ENCODE measurements at regions not wholly inside any gene's neighbourhood (a gene's known extent, or its start where the extent isn't known, plus 50 kb on each side); places are given as distances from the start of the nearest gene placed in this dataset.

DNA sequence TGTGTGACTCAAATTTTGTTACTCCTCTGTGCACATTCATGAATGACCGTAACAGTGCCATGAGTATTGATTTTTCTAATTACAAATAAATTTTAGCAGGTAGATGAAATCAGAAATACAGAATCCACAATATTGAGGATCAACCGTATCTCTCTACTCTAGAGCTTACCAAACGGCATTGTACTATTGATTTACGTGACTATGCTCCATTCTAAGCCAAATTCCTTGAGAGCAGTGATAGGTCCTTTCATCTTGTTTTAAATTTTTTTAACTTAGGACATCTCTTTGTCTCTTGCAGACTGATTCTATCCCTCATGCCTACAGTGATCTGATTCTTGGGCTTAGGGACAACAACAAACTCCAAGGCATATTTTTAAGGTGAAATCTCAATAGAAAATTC, 172.3 kb upstream of the C1QTNF7 start:
- in situ Hi-C loops (cut with MboI; ENCODE audit: low sequenced_read_pairs) = no loop called here

DNA sequence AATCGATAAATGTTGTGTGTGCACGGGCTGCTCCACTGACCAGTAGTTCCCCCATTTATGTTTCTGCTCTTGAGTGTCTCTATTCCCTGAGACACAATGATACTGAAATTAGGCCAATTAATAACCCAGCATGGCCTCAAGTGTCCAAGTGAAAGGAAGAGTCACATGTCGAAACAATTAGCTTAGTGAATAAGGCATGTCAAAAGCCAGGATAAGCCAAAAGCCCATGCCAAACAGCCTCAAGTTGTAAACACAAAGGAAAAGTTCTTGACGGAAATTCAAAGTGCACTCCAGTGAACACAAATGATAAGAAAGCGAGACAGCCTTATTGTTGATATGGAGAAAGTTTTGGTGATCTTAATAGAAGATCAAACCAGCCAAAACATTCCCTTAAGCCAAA, 167.1 kb upstream of the C1QTNF7 start:
- in situ Hi-C loops (cut with MboI; ENCODE audit: low sequenced_read_pairs) = no loop called here

GRCh38 chr4:15262396-15262795, 165.4 kb upstream of the C1QTNF7 start:
- in situ Hi-C loops (cut with MboI; ENCODE audit: low sequenced_read_pairs) = no loop called here

GRCh38 chr4:15270201-15270600, 157.6 kb upstream of the C1QTNF7 start:
- in situ Hi-C loops (cut with MboI; ENCODE audit: low sequenced_read_pairs) = no loop called here

DNA sequence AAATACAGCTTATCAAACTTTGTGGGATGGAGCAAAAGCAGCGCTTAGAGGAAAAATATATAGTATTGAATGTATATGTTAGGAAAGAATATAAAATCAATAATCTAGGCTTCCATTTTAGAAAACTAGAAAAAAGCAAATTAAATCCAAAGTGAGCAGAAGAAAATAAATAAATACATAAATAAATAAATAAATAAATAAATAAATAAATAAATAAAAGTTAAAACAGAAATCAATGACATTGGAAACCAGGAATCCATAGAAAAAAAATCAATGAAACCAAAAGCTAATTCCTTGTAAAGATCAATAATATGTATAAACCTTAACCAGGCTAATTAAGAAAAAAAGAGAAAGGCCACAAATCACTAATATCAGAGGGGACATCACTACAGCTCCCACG, 141.8 kb upstream of the C1QTNF7 start:
- in situ Hi-C loops (cut with MboI; ENCODE audit: low sequenced_read_pairs) = no loop called here

- in situ Hi-C loops (cut with MboI; ENCODE audit: low sequenced_read_pairs) = no loop called here
Measured at GRCh38 chr4:15291122-15291521, 136.7 kb upstream of the C1QTNF7 start.

- in situ Hi-C loops (cut with MboI; ENCODE audit: low sequenced_read_pairs) = no loop called here
Measured at GRCh38 chr4:15293711-15294110, 134.1 kb upstream of the C1QTNF7 start.

GRCh38 chr4:15294202-15294601, 133.6 kb upstream of the C1QTNF7 start:
- in situ Hi-C loops (cut with MboI; ENCODE audit: low sequenced_read_pairs) = no loop called here

DNA sequence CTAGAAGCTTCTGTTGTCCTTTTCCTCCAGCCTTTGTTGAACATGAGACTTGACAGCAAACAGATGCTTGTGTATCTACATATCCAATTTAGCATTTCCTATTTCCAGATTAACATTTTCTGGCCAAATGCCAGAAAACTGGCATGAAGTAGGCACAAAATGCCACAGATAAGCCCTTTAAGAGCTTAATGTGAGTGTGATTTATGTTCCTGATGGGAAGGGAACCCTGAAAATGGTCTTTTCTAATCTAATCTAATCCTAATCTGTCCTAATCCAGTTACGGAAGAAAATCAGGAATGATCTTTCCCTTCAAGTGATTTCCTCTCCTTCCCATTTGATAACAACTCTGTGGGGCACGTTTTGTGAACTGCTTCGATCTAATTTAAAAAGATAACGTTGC, 133.0 kb upstream of the C1QTNF7 start:
- in situ Hi-C loops (cut with MboI; ENCODE audit: low sequenced_read_pairs) = no loop called here

- in situ Hi-C loops (cut with MboI; ENCODE audit: low sequenced_read_pairs) = no loop called here
Measured at GRCh38 chr4:15295421-15296162, 132.2 kb upstream of the C1QTNF7 start.

- in situ Hi-C loops (cut with MboI; ENCODE audit: low sequenced_read_pairs) = no loop called here
Measured at GRCh38 chr4:15297344-15297743, 130.5 kb upstream of the C1QTNF7 start.

GRCh38 chr4:15299627-15300026, 128.2 kb upstream of the C1QTNF7 start:
- in situ Hi-C loops (cut with MboI; ENCODE audit: low sequenced_read_pairs) = no loop called here

GRCh38 chr4:15303052-15303641, 124.7 kb upstream of the C1QTNF7 start:
- in situ Hi-C loops (cut with MboI; ENCODE audit: low sequenced_read_pairs) = no loop called here

DNA sequence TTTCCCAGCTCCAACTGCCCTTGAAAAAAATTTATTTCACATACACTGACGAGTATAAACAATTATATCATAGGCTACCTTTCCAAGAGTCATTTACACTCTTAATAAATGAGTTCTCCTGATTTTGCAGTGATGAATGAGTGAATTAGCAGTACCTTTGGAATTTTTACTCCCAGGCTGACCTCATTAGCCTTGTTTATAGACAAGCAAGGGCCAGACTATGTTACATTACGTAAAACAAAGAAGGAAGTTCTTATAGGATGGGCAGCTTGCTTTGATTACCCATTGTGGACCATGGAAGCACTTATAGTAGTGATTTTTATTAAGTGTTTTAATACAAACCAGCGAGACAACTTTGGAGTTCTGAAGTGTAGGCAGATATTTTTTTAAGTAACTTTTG, 112.9 kb upstream of the C1QTNF7 start:
- in situ Hi-C loops (cut with MboI; ENCODE audit: low sequenced_read_pairs) = no loop called here

- in situ Hi-C loops (cut with MboI; ENCODE audit: low sequenced_read_pairs) = no loop called here
Measured at GRCh38 chr4:15317246-15317645, 110.6 kb upstream of the C1QTNF7 start.

GRCh38 chr4:15318621-15319348, 109.0 kb upstream of the C1QTNF7 start:
- in situ Hi-C loops (cut with MboI; ENCODE audit: low sequenced_read_pairs) = no loop called here

DNA sequence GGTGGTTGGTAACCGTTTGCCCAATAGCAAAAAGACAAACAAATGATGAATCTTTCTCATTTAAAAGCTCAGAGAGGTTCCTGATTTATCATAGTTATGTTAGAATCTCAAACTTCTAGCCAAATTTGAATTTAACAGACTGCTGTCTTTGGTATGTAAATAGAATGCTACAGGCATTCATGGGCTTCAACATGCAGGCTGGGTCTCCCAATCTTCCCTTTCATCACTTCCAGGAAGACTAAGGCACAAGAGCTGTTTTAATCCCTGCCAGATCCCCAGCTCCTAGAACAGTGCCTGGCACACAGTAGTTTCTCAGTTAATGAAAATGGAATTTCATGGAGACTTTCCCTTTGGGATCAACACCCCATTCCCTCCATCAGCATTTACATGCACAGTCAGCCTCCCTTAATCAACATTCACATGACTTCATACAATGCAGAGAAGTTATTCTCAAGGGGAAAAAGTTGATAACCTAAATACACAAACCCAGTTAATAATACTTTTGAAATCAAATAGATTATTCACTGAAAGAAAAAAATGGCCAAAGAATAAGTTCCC, 107.6 kb upstream of the C1QTNF7 start:
- in situ Hi-C loops (cut with MboI; ENCODE audit: low sequenced_read_pairs) = no loop called here

GRCh38 chr4:15322006-15322405, 105.8 kb upstream of the C1QTNF7 start:
- in situ Hi-C loops (cut with MboI; ENCODE audit: low sequenced_read_pairs) = no loop called here

DNA sequence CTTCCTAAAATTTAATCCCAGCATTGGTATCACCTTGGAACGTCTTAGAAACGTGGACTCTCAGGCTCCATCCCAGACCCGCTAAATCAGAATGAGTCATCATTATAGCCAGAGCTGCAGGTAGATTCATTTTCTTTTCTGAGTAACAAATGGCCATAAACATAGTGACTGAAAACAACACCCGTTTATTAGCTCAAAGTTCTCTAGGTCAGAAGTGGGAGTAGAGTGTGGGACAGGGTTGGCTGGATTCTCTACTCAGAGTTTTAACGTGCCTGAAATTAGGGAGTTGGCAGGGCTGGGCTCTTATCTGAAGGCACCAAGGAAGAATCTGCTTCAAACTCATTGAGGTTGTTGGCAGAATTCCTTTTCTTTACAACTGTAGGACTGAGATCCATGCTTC, 101.8 kb upstream of the C1QTNF7 start:
- in situ Hi-C loops (cut with MboI; ENCODE audit: low sequenced_read_pairs) = no loop called here

GRCh38 chr4:15327311-15328298, 100.2 kb upstream of the C1QTNF7 start:
- in situ Hi-C loops (cut with MboI; ENCODE audit: low sequenced_read_pairs) = no loop called here

DNA sequence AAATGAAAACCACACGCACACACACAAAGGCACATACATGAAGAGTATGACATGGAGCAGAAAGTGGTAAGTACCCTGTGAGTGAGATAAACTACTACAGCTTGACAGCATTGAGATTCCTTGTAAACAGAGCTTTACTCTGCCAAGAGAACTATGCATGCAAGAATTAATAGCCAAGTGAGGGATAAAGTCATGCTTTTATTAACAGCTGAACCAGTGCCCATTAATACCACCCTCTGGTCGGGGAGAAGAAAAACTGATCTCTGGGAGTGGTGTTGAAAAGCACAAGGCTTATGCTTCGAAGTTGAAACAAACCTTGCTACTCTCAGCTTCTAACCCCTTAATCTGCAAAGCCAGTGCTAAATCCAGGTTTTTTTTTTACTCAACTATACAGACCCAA, 95.9 kb upstream of the C1QTNF7 start:
- in situ Hi-C loops (cut with MboI; ENCODE audit: low sequenced_read_pairs) = no loop called here

All from HL-60/S4 treated with retinoic acid at 250 ng/mL for 4 days and 3 days (cell line).